Transverse colon (tissue), 4 donors: ENCODE measurements at regions not wholly inside any gene's neighbourhood (a gene's known extent, or its start where the extent isn't known, plus 50 kb on each side); places are given as distances from the start of the nearest gene placed in this dataset.
"Not testable (repeated sequence)": the region's sequence is repeated elsewhere in the genome, so short reads cannot be mapped to it uniquely, and the experiment has no call there.

Source experiments
- DNase-seq: peaks from one replicate; pipeline ENCODE4 v3.0.0-alpha.2; 2019
- H3K27ac ChIP-seq, 4 donors: fragments of 200-600 bp; sonication (generic); 2 replicates each; pipeline ENCODE4 v1.5.1; 2016 to 2018; ENCODE audit warnings: inconsistent platforms in 4 of 4
- H3K27me3 ChIP-seq: fragments of 200-600 bp; sonication (generic); 2 replicates; pipeline ENCODE4 v1.5.1; 2017; ENCODE audit warnings: inconsistent platforms
- H3K36me3 ChIP-seq, 4 donors: fragments of 200-600 bp; sonication (generic); 2 replicates each; pipeline ENCODE4 v1.5.1; 2017 to 2019; ENCODE audit warnings: inconsistent platforms in 4 of 4
- H3K4me1 ChIP-seq, 4 donors: fragments of 200-600 bp; sonication (generic); 2 replicates each; pipeline ENCODE4 v1.5.1; 2017 to 2020; ENCODE audit warnings: inconsistent platforms in 4 of 4
- H3K4me3 ChIP-seq, 4 donors: fragments of 200-600 bp; sonication (generic); 1 replicate in 1 of 4; 2 replicates in 3 of 4; pipeline versions ENCODE4 v1.5.1 to v1.6.1; 2017 to 2019; ENCODE audit warnings: inconsistent platforms in 4 of 4
- H3K9me3 ChIP-seq, 2 donors: fragments of 200-600 bp; sonication (generic); 2 replicates each; pipeline ENCODE4 v1.5.1; 2017 to 2019; ENCODE audit warnings: inconsistent platforms in 2 of 2
- EP300 ChIP-seq: sonication (generic); formaldehyde crosslinking; IDR thresholded peaks from one replicate; pipeline ENCODE4 v1.6.1; 2017; ENCODE audit warnings: antibody characterized with exemption, low read depth
- POLR2A ChIP-seq: fragments of 450-650 bp; IDR thresholded peaks from one replicate; pipeline ENCODE4 v1.6.1; 2016; ENCODE audit warnings: antibody characterized with exemption, mild to moderate bottlenecking, moderate library complexity
- POLR2AphosphoS5 ChIP-seq, 3 donors: sonication (generic); formaldehyde crosslinking; IDR thresholded peaks; one replicate each; pipeline ENCODE4 v1.6.1; 2016; ENCODE audit warnings: antibody characterized with exemption in 3 of 3
- WGBS, 2 donors: methylation state at CpG; one replicate each; pipeline ENCODE4 v1.1.5; 2018; ENCODE audit warnings: low coverage in 1 of 2; 5-methylcytosine and 5-hydroxymethylcytosine counted together
- in situ Hi-C, 4 donors: fragments of 200-750 bp; cut with MboI; loops; one replicate each; pipeline versions ENCODE4 v1.15.0 to v1.15.1; 2017; ENCODE audit warnings: low sequenced_read_pairs in 3 of 4, low pct_ligation_motif_present in 1 of 4, low pct_unique_long_range_greater_than_20kb in 1 of 4
- intact Hi-C: fragments of 100-400 bp; cut with DNase I; formaldehyde crosslinking; loops from one replicate; pipeline ENCODE4 v1.15.1; 2023; ENCODE audit warnings: low total_unique reads
- TF ChIP-seq, protein P1 (sequence below), 5 experiments: fragments of 200-600 bp in 3 of 5; fragments of 450-650 bp in 2 of 5; sonication (generic) in 3 of 5; IDR thresholded peaks; 1 replicate in 2 of 5; 2 replicates in 3 of 5; pipeline ENCODE4 v1.5.1; 2016 to 2017; ENCODE audit warnings: antibody characterized with exemption in 5 of 5, inconsistent platforms in 3 of 5, mild to moderate bottlenecking in 2 of 5, moderate library complexity in 1 of 5

- Histone ChIP-seq H3K36me3 (no peaks in the 10 kb centered on the region), H3K4me3 (no peak overlapping the region), H3K4me1 (no peaks in the 10 kb centered on the region), H3K27ac (no peak overlapping the region), H3K9me3 (no peaks in the 10 kb centered on the region), H3K27me3 (no peaks in the 10 kb centered on the region)
- DNase-seq, result no peak
- intact Hi-C loops, result loop anchor here (5.0 kb wide), 1 partner anchor 616 kb away; no protein-coding TSS in a partner anchor
- no peak for TF ChIP-seq EP300
- no peak for TF ChIP-seq POLR2A
- TF ChIP-seq POLR2AphosphoS5 (IDR thresholded peaks at IDR 0.05), result no peak
- TF ChIP-seq, protein P1, sequence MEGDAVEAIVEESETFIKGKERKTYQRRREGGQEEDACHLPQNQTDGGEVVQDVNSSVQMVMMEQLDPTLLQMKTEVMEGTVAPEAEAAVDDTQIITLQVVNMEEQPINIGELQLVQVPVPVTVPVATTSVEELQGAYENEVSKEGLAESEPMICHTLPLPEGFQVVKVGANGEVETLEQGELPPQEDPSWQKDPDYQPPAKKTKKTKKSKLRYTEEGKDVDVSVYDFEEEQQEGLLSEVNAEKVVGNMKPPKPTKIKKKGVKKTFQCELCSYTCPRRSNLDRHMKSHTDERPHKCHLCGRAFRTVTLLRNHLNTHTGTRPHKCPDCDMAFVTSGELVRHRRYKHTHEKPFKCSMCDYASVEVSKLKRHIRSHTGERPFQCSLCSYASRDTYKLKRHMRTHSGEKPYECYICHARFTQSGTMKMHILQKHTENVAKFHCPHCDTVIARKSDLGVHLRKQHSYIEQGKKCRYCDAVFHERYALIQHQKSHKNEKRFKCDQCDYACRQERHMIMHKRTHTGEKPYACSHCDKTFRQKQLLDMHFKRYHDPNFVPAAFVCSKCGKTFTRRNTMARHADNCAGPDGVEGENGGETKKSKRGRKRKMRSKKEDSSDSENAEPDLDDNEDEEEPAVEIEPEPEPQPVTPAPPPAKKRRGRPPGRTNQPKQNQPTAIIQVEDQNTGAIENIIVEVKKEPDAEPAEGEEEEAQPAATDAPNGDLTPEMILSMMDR (IDR thresholded peaks at IDR 0.05), result no peak
- in situ Hi-C loops, result no loop called here
- 69 to 79% methylated on average over 4 of the region's 4 CpGs for WGBS, 2 donors
Measured at GRCh38 chr4:158353541-158354304, 143.4 kb downstream of the TMEM144 start.

- DNase-seq, result no peak
- H3K27me3 ChIP-seq, result no peaks in the 10 kb centered on the region
- intact Hi-C loops, result no loop called here
- no peak overlapping the region for H3K4me3 ChIP-seq
- in situ Hi-C loops, result no loop called here
- WGBS, 2 donors, result 73 to 77% methylated on average over 6 to 8 of the region's 8 CpGs
- no peak overlapping the region for H3K27ac ChIP-seq
- no peaks in the 10 kb centered on the region for H3K9me3 ChIP-seq
- H3K36me3 ChIP-seq, result no peaks in the 10 kb centered on the region
- no peak for TF ChIP-seq POLR2A
- TF ChIP-seq, protein P1 (IDR thresholded peaks at IDR 0.05), result no peak
- no peak for TF ChIP-seq POLR2AphosphoS5 (IDR thresholded peaks at IDR 0.05)
- TF ChIP-seq EP300, result no peak
- no peaks in the 10 kb centered on the region for H3K4me1 ChIP-seq
Measured at GRCh38 chr4:158356301-158356700, 146.0 kb downstream of the TMEM144 start.

DNA sequence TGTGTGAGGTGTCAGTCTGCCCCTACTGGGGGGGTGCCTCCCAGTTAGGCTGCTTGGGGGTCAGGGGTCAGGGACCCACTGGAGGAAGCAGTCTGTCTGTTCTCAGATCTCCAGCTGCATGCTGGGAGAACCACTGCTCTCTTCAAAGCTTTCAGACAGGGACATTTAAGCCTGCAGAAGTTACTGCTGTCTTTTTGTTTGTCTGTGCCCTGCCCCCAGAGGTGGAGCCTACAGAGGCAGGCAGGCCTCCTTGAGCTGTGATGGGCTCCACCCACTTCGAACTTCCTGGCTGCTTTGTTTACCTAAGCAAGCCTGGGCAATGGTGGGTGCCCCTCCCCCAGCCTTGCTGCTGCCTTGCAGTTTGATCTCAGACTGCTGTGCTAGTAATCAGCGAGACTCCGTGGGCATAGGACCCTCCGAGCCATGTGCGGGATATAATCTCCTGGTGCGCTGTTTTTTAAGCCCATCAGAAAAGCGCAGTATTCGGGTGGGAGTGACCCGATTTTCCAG lies 153.7 kb upstream of the RXFP1 start:
- H3K27ac ChIP-seq, H3K4me1 ChIP-seq, H3K9me3 ChIP-seq, in situ Hi-C loops, intact Hi-C loops, H3K4me3 ChIP-seq, DNase-seq, H3K36me3 ChIP-seq, H3K27me3 ChIP-seq: not testable (repeated sequence)
- WGBS, 2 donors, result 91% methylated on average over 9 of the region's 9 CpGs; no CpG with 5 or more reads in 1 of the 2 donors

DNA sequence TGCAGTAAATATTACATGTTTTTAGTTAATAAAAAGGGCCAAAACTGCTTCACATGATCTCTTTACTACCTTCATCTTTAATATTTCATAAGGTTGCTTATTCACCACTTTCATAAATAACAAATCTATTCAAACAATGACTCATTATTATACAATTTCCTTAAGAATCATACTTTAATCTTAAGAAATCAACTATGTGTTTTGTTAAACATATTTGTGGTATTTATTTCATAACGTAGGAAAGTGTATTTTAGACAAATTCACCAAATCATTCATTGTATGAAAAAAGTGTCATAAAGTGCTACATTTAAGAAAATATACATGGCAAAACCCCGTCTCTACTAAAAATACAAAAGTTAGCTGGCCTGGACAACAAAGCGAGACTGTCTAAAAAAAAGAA lies 150.5 kb upstream of the RXFP1 start:
- H3K27me3 ChIP-seq, result no peaks in the 10 kb centered on the region
- no peaks in the 10 kb centered on the region for H3K9me3 ChIP-seq
- no peaks in the 10 kb centered on the region for H3K4me1 ChIP-seq
- TF ChIP-seq EP300, result no peak
- TF ChIP-seq, protein P1 (IDR thresholded peaks at IDR 0.05), result no peak
- no peak for TF ChIP-seq POLR2AphosphoS5 (IDR thresholded peaks at IDR 0.05)
- TF ChIP-seq POLR2A, result no peak
- 81 to 82% methylated on average over 3 of the region's 3 CpGs for WGBS, 2 donors
- DNase-seq, result no peak
- no peak overlapping the region for H3K4me3 ChIP-seq
- no peaks in the 10 kb centered on the region for H3K36me3 ChIP-seq
- intact Hi-C loops, result no loop called here
- no peak overlapping the region for H3K27ac ChIP-seq
- in situ Hi-C loops, result no loop called here
